ENCODE measurements at regions not wholly inside any gene's neighbourhood (a gene's known extent, or its start where the extent isn't known, plus 50 kb on each side); places are given as distances from the start of the nearest gene placed in this dataset.

DNA sequence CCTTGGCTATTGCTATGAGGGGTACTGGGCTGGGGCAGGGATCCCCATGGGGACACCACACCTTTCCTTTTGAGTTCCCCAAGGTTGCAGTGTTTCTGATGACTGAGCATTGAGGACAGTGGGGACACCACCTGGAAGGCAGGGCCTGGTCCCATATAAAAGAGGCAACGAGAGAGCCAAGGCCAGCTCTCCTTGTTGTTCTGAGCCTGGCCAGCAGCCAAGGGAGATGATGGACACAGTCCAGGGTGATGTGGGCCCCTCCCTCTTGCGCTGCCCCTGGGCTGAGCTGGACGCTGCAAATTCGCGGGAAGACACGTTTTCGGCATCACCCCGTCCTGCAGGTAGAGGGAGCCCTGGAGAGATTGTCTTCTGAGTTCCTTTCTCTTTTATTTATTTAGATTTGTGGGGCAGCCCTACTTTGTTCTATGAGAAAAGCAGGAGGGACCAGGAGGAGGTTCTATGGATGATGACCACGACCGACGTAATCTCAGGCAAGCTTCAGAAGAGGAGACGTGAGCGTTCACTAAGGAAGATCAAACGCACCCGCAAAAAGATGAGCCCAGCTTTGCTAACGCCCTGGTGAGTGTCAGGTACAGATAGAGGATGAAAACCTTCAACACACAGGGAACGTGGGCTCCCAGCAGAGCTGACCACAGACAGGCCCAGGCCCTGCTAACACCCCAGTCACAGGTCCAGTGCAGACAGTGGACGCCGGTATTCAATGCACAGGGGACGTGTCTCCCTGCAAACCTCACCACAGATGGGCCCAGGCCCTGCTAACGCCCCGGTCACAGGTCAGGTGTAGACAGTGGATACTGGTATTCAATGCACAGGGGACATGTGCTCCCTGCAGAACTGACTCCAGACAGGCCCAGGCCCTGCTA lies 97.4 kb downstream of the SHOX start:
- no peak for DNase-seq

DNA sequence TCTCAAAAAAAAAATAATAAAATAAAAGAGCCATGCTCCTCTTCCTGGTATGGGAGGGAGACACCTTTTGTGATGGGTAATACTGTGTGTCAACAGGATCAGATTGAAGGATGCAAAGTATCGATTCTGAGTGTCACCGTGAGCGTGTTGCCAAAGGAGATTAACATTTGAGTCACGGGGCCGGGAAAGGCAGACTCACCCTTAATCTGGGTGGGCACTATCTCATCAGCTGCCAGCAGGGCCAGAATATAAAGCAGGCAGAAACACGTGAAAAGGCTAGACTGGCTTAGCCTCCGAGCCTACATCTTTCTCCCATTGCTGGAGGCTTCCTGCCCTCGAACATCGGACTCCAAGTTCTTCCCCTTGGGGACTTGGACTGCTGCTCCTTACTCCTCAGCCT lies 95.4 kb downstream of the SHOX start:
- DNase-seq = no peak

DNA sequence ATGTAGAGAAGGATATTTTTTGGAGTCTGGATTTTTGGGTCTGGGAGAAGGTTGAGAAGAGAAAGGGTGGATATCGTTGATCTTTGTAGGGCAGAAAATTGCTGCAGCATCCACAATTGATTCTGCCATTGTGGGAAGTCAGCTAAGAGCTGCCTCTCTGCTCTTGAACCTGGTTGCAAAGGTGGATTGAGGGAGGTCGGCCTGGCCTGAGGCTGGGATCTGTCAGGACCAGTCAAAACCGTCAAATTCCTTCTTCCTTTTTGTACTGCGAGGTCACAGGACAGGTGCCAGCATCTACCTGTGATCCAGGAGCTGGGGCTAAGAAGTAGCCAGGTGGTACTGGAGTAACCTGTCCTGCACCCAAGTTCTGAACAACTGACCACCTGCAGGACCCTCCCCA lies 93.7 kb downstream of the SHOX start:
- DNase-seq = no peak

DNA sequence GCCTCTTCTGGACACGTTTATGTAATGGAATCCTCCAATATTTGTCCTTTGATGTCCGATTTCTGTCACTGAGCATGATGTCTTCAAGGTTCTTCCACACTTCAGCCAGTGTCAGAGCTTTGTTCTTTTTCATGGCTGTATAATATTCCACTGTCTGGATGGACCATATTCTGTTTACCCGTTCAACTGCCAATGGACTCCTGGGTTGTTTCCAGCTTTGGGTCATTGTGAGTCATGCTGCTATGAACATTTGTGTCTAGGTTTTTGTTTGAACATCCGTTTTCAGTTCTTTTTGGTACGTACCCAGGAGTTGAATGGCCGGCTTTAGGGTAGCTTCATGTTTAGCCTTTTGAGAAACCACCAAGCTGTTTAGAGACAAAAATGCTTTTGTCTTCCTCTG lies 93.2 kb downstream of the SHOX start:
- no peak for DNase-seq

DNA sequence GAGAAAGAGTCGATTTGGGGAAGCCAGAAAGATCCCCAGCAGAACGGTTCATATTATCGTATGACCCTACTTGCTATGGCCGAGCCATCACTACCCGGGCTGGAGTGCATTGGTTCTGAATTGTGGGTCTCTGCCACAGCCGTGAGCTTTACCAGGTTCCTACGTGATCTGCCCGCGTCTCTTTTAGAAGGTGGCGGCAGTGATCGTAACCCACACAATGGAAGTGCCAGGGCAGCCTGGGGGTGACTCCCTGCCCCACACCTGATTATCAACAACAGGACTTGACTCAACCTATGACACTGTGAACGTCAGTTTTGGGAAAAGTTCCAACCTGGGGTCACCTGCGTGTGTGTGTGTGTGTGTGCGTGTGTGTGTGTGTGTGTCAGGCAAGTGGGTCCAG lies 90.8 kb downstream of the SHOX start:
- no peak for DNase-seq

DNA sequence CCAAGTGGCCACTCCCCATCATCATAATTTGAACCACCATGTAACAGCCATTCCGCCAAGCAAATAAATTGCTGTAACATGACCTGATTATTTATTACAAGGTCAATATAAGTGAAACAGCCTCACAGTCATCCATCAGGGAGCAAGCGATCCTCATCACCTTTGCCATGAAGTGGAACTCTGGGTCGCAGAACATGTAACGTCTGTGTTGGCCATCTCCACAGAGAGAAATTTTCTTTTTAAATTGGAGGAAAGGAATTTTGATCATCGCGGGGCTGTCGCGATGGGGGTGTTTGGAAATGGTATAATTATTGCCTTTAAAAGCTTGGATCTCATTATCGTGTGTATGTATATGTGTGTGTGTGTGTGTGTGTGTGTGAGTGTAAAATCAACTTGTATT lies 90.2 kb downstream of the SHOX start:
- DNase-seq = no peak

DNA sequence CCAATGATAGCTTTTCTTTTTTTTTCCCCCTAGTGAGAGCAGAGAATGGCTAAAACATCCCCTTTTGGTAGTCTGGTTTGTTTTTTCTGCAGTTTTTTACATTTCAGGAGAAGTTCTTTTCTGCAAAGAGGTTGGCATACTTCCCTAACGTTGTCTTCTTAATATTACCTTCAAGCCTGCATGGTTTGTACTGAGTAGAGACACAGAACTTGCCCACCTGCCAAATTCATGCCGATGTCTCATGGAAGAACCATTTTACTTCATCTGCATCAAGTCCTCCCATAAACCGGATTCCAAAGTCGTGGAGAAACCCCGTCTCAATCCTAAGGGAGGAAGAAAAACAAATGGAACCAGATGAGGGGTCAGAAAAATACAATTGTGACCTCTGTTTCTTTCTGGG lies 89.7 kb downstream of the SHOX start:
- DNase-seq = no peak

DNA sequence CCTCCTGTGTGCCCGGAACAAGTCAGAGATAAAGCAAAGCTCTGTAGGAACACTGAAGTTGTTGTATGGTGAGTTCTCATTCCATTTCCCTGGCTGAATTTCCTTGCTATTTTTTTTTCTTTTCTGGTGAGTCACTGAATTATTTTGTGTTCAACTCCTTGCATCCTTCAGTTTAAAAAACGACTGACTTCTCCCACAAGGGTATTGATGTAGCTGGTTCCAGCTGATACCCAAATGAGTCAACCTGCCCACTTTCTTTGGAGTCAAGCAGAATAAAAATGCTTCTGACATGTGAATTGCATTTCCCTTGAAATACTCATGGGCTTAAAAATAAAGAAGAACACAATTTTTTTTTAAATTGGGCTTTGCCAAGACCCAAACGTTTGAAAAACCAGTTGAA lies 85.5 kb downstream of the SHOX start:
- no peak for DNase-seq

DNA sequence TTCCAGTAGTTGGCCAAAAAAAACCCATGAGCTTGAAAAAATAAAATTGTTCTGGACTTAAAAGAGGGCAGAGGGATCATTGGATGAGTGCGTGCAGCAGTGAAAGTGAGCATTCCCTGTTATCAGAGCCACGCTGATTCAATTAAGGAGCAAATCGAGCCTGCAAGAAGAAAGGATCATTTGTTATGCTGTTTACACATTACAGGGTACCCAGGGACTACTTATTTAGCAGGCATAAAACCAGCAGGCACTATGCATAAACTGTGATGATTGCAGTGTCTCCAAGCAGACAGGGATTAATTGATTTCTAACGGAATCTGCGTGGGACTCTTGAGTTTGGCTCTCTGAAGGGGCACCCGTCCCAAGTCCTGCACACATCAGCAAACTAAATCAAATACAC lies 83.5 kb downstream of the SHOX start:
- no peak for DNase-seq
